ENCODE measurements at regions not wholly inside any gene's neighbourhood (a gene's known extent, or its start where the extent isn't known, plus 50 kb on each side); places are given as distances from the start of the nearest gene placed in this dataset.

DNA sequence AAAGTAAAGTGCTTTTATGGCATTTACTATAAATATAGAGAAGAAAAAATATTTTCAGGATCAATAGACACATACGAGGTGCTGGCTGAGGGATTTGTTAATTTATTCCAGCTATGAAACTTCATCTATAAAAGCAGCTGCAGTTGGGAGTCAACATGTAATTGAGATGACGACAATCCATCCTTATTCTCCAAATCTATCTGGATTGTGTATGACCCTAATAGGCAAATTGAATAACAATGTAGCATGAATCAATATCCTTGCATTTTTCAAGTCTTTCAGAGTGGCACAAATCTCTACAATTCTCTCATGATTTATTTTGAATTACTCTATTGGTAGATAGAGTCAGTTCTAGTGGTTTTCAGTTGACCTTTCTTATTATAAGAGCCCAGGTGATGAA lies 1296.5 kb upstream of the SPRY2 start:
- TF ChIP-seq, protein P1, sequence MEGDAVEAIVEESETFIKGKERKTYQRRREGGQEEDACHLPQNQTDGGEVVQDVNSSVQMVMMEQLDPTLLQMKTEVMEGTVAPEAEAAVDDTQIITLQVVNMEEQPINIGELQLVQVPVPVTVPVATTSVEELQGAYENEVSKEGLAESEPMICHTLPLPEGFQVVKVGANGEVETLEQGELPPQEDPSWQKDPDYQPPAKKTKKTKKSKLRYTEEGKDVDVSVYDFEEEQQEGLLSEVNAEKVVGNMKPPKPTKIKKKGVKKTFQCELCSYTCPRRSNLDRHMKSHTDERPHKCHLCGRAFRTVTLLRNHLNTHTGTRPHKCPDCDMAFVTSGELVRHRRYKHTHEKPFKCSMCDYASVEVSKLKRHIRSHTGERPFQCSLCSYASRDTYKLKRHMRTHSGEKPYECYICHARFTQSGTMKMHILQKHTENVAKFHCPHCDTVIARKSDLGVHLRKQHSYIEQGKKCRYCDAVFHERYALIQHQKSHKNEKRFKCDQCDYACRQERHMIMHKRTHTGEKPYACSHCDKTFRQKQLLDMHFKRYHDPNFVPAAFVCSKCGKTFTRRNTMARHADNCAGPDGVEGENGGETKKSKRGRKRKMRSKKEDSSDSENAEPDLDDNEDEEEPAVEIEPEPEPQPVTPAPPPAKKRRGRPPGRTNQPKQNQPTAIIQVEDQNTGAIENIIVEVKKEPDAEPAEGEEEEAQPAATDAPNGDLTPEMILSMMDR (conservative IDR thresholded peaks at IDR 0.05; ENCODE audit: low read depth, low read length): no peak
- TF ChIP-seq EZH2phosphoT487 (IDR thresholded peaks at IDR 0.05; ENCODE audit: borderline replicate concordance, low read length): no peak
